T-helper 1 cell (primary cell): ENCODE measurements at regions not wholly inside any gene's neighbourhood (a gene's known extent, or its start where the extent isn't known, plus 50 kb on each side); places are given as distances from the start of the nearest gene placed in this dataset.
"Not testable (repeated sequence)": the region's sequence is repeated elsewhere in the genome, so short reads cannot be mapped to it uniquely, and the experiment has no call there.

Experiments used
- DNase-seq, 5 donors: peaks; one replicate each; pipeline ENCODE4 v3.0.0-alpha.2; 2012 to 2020

DNA sequence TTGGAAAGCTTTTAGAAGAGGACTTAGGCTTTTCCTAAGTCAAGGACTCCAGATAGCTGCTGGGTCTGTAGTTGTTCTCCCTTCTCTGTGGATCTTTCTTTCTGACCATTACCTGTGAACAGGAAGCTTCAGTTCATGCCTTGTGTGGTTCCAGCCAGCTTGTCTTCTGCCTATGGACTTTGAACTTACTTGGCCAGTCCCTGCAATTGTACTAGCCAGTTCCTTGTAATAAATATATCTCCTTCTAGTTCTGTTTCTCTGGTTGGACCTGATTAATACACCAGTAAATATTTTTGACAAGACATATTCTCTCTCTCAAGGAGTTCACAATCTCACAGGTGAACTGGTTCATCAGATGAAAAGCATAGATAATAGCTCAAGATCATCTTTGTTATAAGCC is 341.3 kb upstream of the DPPA4 start:
- no peak for DNase-seq

DNA sequence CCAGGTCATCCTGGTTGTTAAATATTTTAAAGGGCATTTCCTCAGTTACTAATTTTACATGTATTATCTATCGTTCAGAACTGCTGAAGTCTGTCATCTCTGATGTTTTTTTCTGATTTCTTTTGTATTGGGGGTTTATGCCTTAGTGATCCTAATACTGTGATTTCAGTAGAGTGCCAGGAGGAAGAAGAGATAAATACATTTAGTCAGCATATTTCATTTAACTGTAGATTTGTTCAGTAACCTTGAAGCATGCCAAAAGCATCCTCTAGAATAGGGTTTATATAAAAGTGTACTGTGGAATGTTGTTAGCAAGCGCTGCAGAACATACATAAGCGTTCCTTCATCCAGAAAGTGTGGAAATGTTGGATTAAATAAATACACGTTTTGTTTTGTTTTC is 342.3 kb upstream of the DPPA4 start:
- no peak for DNase-seq

DNA sequence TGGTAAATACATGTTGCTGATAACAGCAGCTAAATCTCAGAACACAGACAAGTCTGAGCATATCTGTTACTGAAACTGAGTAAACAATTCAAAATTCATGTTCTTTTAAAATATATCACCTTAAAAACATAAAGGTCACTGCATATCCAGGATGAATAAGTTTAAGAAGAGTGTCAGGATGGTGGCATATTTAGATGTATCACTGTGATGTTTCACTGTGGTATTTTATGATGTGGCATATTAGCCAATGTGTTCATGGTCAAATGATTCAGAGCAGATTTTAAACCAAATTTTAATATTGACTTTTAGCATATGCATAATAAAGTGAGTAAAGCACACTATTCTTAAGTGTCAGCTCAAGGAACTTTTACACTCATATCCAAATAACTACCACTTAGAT is 346.4 kb upstream of the DPPA4 start:
- no peak for DNase-seq

DNA sequence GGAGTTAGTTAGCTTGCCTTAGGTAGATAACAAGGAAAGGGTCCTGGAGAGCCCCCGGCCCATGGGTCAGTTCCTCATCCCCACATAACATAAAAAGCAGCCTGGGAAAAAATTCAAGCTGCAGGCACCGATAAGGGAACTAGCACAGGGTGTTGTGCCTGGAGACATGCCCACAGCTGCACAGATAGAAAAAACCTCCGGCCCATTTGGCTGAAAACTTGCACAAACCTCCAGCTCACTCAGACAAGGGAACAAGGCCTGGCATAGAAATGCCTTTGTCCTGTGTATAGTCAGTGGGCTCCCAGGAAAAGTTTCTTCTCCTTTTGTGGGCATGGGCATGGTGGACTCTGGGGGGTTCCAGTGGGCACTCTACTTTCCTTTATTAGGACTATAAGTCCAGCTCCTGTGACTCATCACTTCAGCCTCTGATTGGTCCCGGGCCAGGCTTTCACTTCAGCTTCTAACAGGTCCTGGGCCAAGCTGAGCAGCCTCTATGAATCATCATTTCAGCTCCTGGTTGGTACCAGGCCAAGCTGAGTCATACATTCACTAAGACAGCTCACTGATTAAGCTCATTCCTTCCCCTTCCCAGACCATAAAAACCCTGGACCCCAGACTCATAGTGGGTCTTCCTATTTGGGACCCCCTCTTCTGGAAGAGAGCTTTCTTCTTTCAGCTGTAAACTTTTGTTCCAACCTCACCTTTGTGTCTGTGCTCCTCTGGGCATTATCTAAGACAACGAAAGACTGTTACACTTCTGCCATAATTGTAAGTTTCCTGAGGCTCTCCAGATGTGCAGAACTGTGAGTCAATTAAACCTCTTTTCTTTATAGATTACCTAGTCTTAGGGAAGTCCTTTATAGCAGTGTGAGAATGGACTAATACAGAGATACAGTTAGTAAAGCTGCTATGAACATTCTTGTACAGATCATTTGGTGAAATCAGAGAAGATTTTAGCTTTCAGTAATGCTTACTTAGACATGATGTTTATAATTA is 348.0 kb upstream of the DPPA4 start:
- no peak for DNase-seq

DNA sequence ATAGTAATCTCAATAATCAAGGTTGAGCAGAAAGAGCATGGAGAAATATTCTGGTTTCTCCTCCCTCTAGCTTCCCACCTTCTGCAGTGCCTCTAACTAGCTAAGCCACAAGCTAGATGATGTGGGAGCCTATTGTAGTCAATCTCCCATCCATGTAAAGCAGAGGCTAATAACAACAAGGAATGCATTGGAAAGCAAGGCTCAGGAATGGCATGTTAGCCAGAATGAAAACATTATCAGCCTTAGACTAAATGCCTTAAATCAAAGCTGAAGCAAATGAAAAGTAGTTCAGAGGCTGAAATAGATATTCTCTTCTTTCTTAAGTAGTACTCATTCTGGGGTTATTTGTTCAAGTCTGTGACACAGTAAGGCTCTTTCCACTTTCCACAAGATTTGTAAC is 350.3 kb upstream of the DPPA4 start:
- DNase-seq: no peak

DNA sequence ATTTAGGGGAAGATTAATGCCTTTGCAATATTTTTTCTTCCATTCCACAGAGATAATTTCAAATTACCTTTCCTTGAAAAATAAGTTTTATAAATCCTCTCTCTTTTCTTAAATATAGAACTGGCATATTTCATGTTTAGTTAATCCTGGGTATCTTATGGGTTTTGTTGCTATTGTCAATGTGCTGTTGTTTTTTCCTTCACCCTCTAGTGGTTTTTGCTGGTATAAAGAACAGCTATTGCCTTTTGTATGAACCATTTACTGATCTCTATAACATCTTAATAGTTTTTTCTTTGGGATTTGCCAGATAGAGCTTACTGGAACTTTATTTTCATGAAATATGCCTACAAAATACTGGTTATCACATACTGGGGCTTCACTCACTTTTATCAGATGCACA is 359.6 kb upstream of the DPPA4 start:
- DNase-seq: no peak

DNA sequence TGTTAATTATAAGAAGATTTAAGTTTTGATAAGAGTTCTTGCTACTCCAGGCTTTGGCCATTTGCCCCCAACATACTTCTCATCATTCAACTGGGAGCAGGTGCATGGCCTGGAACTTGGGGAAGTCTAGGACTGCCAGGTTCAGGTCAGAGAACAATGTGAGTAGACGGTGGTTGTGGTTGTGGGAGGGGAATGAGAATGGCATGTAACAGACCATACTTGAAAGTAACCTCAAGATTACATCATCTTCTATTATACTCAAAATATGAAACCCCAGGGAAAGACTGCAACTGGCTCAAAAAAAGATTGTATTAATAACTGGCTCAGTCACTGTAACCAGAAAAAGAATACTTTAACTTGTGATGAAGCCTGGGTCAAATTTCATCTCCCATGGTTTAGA is 364.9 kb upstream of the DPPA4 start:
- peak in 1 of 5 donors; percentile 32 for DNase-seq

DNA sequence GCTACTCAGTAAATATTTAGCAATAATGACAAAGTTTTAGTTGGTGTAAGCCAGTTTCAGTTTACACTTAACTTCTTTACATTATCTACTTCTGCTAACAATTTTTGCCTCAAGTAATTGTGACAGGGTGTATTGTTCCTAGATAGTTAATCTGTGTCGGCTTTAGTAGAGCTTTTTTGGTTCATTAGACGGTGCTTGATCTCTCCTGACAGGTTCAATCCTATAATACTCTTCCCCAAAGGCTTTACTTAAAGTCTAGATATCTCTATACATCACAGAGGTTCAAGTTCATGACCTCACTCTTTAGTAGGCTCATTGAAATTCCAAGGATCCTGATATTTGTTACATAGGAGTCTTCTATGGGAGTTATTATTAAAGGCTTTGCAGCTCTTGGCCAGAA is 365.6 kb upstream of the DPPA4 start:
- DNase-seq: no peak

DNA sequence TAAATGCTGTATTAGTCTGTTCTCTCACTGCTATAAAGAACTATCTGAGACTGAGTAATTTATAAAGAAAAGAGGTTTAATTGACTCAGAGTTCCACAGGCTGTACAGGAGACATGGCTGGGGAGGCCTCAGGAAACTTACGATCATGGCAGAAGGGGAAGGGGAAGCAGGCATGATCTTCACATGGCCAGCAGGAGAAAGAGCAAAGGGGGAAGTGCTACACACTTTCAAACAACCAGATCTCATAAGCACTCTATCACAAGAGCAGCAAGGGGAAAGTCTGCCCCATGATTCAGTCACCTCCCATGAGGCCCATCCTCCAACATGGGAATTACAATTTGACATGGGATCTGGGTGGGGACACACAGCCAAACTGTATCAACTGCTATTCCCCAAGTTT is 367.8 kb upstream of the DPPA4 start:
- DNase-seq: not testable (repeated sequence)

DNA sequence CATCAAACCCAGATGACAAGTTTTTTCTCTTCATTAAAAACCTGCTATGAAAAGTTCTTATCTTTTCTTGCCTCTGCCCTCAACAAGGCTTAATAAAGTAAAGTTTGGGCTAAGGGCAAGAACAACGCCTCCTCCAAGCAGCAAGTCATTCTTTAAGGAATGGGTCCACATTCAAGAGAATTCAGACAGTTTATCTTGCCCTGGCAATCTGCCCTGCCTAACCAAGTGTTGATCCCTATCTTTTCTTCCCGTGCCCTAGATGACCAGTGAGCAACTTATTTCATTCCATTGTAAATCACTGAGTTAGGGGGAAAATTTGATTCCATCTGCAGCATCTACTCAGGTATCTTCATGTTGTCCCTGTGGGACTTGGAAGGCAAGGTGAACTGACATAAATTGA is 370.3 kb upstream of the DPPA4 start:
- DNase-seq: no peak

DNA sequence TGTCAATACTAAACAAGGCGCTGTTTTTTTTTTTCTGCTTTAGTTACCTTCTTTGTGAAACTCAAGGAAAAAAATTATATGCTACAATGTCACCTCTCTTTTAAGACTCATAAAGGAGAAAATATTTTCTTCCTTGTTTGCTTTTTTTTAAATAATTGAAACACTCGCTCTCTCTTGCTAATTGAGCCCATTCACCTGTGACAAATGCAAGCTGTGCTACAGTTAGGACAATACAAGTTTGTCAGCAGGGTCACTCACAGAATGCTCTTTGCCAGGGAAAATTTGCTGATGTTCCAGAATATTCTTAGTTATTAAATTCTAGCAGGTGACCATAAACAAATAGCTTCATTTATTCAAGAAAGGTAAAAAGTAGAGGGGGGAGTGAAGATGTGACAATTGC is 375.9 kb upstream of the DPPA4 start:
- no peak for DNase-seq

DNA sequence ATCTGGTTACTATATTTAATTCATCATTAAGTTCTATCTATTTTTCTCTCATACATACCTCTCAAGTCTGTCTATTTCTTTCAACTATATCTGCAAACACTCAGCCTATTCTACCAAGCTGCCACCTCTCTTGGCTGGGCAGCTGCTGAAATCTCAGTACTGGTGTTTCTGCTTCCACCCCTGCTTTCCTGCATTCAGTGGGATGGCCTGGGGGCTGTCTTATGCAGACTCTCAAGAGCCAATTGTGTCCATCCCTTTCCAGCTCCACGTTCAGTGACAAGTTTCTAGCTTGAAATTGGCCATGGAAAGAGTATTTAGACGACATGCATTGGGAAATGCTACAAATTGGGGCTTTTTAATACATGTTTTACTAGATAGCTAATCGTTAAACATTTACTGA is 378.4 kb upstream of the DPPA4 start:
- DNase-seq: no peak

DNA sequence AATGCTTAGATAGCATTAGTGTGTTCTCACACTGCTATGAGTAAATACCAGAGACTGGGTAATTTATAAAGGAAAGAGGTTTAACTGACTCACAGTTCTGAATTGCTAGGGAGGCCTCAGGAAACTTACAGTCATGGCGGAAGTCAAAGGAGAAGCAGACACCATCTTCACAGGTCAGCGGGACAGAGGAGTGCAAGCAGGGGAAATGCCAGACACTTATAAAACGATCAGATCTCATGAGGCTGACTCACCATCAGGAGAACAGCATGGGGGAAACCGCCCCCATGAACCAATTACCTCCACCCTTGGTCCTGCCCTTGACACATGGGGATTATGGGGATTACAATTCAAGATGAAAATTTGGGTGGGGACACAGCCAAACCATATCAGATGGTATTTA is 381.5 kb upstream of the DPPA4 start:
- no peak for DNase-seq

DNA sequence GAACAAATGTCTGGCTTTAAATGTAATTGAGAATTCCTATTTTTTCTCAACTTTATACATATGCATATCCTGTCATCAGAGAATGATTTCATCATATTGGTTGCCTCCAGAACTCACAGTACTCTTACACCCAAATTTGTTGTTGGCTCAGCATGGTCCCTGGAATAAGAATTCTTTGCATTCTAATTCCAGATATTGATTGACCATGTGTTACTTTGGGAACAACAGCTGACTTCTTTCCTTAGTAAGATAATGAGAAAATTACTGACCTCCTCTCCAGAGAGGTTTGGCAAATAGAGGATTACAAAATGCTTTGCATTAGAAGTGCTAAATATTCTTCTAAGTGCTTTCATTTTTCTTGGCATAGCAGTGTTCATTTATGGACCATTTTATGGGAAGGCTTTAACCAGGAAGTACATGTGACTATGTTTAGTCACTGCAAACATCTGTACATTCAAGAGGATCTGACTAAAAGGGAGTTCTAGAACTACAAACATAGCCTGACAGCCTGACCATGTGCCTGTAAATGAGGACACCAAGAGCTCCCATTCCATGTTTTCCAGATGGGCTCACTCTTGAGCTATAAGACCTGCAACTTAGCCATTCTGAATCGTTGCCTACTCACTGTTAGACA is 391.6 kb upstream of the DPPA4 start:
- no peak for DNase-seq

DNA sequence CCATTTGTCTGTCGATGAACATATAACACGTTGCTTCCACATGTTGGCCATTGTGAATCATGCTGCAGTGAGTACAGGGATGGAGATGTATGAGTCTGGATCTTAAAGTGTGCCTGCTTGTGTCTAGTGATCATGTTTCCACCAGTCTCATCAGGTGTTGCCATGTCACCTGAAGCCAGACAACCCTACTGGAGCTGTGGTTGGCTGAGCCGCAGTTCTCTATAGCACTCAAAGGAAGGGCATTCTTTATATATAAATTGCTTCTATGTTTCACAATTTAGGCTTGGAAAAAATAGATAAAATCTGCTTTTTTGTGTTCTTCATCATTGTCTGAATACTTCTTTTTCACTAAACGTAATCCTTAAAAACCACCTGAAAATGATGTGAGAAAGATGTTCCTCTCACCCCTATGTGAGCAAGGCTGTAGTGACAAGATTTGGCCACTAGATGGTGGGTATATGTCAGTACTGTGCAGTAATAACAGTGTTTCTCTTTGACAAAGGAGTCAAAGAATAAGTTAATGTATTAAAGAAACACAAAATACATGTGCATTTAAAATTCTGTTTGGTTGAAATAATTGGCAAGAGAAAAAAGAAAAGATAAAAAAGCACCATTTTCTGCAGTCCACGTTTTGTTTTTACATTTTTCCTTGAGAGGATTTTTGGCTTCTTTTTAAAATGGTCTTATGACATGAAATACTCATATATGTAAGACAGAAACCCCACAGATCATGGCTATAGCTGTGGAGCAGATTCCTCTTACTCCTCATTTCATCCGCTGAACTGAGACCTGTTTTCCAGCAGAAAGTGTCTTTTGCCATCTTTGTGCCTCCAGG is 394.5 kb upstream of the DPPA4 start:
- peak; percentile 7 to 54 (median 40) for DNase-seq

DNA sequence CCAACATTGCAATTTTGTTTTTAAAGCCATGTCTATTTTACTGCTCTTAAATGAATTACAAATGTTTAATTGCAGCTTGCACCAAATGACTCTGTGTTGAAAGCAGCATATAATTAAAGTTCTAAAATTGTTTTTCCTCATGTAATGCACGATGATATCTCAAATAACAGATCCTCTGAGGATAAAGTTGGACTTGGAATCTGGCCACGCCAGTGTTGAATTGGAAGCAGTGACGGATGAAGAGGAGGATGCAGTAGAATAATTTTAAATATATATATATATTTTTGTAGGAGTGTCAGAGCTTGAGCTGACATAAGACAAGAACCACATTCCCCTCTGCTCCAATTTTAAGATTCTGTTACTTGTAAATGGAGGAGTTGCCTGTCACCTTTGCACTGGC is 406.6 kb upstream of the DPPA4 start:
- no peak for DNase-seq

DNA sequence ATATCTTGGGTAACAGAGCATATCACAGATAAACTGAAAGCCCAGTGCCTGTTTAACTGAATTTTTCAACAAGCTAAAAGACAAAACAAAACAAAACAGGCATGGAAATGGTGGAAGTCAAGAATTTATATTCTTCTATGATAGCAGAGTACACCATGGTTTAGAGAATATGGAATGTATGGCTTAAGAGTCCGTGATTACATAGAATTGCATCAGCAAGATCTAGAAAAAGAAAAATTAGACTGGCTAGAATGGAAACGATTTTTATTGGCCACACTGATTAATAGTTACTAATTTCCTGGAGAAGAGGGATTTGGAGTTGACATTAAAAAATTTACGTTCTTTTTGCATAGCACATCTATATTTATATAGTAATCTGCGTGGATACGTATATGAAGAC is 435.2 kb upstream of the DPPA4 start:
- no peak for DNase-seq

DNA sequence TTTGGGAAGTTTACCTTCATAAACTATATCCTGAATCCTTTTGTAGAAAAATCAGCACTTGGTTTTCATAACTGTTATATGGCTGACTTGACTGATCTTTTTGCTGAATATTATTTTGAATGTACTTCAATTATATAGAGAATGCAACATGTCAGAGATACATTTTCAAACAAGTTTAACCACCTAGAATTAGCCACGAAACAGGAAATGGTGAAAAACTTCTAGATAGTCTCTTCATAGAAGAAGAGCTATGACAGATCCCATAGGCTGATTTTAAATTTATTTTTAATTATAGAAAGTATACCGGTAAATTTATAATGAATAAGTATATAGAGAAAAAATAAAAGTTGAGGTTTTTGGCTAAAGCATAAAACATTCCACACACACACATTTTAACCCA is 436.8 kb upstream of the DPPA4 start:
- no peak for DNase-seq

DNA sequence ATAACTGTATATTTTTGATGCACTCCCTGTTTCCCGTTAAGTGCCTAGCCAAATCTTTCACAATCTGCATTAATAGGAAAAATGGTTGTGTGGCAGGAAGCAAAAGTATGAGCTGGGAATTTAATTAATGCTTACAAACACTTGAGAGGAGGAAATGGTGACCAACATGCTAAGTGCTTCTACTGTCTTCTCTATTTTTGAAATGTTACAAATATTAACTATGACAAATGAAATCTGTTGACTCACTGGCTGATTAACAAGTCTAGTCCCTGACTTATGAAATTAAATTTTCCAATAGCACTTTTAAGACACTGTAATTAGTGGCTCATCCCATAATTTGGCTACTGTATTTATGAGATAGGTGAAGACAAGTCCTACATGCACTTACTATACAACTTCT is 446.9 kb upstream of the DPPA4 start:
- DNase-seq: no peak

DNA sequence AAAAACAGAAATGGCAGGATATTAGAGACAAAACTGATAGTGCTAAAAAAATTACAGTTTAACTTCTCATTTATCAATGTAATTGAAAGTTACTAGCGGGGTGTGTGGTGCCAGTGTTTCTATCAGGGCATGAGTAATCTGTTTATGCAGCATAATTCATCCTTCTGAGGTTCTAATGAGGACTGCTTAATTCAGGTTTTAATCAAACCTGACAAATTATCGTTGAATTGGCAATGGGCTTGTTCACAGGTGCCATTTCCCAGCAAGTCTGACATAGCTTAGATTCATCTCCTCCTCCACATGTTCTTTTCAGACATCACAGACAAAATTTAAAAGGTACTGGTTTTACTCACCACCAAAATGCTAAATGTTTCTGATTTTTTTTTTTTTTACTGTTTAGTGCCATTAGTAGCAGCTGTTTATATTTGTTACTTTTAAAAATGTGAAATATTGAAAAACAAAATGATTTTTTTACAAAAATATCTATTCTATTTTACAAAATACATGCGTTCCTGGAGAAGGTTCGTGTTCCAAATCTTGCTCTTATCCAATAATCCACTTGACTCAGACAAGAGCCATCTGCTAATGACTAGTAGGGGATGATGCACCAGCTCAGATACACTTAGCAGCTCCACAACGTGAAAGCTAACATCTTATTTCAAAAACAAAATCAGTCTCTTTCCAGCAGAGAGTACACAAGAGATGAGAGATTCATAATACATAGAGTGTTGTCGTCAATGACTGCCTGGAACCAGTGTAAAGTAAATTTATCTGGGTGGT is 447.7 kb upstream of the DPPA4 start:
- no peak for DNase-seq

DNA sequence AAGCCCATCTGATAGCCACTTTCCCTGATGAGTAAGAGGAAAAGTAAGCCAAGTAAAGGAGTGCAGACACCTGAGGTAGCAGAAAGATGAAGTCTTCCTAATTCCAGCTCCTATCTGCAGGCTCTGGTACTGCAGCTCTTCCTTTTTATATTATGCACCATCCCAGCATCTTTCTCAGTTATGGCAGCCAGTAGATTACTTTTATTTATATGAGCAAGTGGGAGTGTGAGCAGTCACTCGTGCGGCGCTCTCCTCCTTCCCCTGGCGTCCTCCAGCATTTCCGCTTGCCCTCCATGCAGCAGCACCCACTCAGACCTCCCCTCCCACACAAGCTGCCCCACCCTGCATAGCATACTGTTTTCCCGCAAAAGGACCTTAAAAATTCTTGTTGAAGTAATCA is 465.9 kb upstream of the DPPA4 start:
- DNase-seq: peak in 1 of 5 donors; percentile 5

DNA sequence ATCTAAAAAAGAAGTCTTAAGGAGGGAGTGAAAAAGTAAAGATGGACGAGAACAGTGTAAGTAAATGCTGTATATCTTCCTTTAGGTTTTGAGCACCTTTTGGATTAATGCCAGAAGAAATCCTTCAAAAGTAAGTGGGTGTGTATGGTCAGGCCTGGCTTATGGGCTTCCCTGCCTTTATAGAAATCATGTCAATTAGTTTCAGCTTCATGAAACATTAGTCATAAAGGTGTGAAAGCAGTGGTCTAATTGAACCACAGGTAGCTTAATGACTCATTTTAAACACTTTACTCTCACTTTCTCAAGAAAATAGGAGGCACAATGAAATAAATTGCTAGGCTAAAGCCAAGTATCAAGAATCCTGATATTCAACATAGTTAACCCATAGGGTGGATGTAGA is 467.4 kb upstream of the DPPA4 start:
- peak in 1 of 5 donors; percentile 60 for DNase-seq

DNA sequence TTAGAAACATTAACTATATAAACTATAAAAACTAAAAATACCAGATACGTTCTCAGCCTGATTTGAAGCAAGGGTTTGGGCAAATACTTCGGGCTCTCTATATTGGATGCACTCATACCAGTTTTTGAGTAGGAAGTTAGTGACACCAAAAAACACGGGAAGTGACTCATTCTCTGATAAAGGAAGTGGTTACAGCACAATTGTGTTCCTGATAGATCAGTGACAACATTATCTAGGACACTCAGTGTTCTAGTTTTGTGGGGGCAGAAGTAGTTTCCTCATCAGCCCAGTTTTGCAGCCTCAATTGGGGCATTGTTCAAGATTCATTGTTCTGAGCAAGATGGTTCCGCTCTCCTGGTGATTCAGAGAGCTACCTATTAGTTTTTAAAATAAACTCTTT is 469.6 kb upstream of the DPPA4 start:
- peak in 3 of 5 donors; percentile 5 to 91 (median 14) for DNase-seq
